ENCODE measurements at regions not wholly inside any gene's neighbourhood (a gene's known extent, or its start where the extent isn't known, plus 50 kb on each side); places are given as distances from the start of the nearest gene placed in this dataset.

DNA sequence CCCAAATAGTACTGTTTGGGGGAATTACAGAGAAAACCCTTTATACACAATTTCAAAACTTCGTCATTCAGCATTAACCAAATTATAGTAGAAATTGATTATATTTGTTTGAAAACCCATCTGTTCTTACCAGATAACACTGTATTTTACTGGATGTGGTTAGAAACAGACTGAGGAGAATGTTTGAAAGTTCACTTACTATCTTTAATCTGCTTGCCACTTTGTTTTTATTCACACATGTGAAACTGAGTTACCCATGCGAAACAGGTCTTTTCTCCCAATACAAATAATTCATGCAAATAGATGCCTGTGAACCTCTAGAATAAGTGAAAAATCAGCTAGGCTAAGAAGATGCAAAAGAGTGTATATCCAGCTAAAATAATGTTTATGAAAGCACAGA, 177.5 kb downstream of the NAA11 start:
- WGBS (ENCODE audit: missing lambda C conversion rate), result 19% methylated on average over 2 of the region's 2 CpGs
- Histone ChIP-seq H3K4me1 (no peaks in the 10 kb centered on the region), H3K4me2 (no peak overlapping the region), H3K27ac (no peak overlapping the region), H3K4me3 (no peak overlapping the region), H3K9me3 (no peaks in the 10 kb centered on the region)
- no peak for DNase-seq (ENCODE audit: low read depth in 1 of 2, low spot score in 1 of 2)
- ChIA-PET POLR2A (no interaction called here), CTCF (no interaction called here)
- no peak for FAIRE-seq
- TF ChIP-seq ESRRA (IDR thresholded peaks at IDR 0.05; ENCODE audit: borderline replicate concordance, low read length) (no peak), REST (IDR thresholded peaks at IDR 0.05) (no peak), ZNF302 (CRISPR knock-in tag; IDR thresholded peaks at IDR 0.05) (no peak), MAFK (IDR thresholded peaks at IDR 0.05; ENCODE audit: partially characterized antibody) (no peak), EHF (CRISPR knock-in tag; IDR thresholded peaks at IDR 0.05) (no peak), FOSB (CRISPR knock-in tag; IDR thresholded peaks at IDR 0.05) (no peak), CBX8 (IDR thresholded peaks at IDR 0.05) (no peak), RARB (CRISPR knock-in tag; IDR thresholded peaks at IDR 0.05) (no peak), ZC3H11A (IDR thresholded peaks at IDR 0.05) (no peak), MAX (IDR thresholded peaks at IDR 0.05) (no peak), CBX2 (IDR thresholded peaks at IDR 0.05; ENCODE audit: borderline replicate concordance, low read depth) (no peak)
- no peak for ATAC-seq

DNA sequence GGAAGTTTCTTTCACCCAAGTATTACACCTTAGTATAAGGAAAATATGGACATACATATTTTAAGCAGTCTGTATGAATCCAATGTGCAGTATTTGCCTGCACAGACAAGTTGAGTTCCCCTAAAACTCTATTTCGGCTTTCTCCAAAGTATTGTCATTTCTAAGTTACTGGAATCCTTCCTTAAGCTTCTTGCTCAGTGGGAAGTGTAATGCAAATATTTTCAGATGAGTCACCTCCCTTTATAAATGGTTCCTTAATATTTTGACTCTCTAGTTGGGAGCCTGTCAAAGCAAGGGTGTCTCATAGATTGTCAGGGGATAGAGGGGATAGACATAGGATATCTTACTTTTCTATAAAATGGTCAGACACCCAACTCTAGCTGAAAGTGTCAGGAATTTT, 178.6 kb downstream of the NAA11 start:
- DNase-seq (ENCODE audit: low read depth in 1 of 2, low spot score in 1 of 2) (no peak), ATAC-seq (no peak), FAIRE-seq (no peak)
- no peaks in the 10 kb centered on the region for H3K4me1 ChIP-seq
- no peak overlapping the region for H3K4me2 ChIP-seq
- H3K4me3 ChIP-seq, result no peak overlapping the region
- ChIA-PET POLR2A (no interaction called here), CTCF (interaction anchor here (0.6 kb wide), 1 partner anchor 924 kb away, joined by 3 read pairs; no protein-coding TSS in a partner anchor)
- H3K9me3 ChIP-seq, result no peaks in the 10 kb centered on the region
- H3K27ac ChIP-seq, result no peak overlapping the region
- no peak for TF ChIP-seq ELK1 (IDR thresholded peaks at IDR 0.05; ENCODE audit: low read depth, low read length)
- TF ChIP-seq, protein P1, sequence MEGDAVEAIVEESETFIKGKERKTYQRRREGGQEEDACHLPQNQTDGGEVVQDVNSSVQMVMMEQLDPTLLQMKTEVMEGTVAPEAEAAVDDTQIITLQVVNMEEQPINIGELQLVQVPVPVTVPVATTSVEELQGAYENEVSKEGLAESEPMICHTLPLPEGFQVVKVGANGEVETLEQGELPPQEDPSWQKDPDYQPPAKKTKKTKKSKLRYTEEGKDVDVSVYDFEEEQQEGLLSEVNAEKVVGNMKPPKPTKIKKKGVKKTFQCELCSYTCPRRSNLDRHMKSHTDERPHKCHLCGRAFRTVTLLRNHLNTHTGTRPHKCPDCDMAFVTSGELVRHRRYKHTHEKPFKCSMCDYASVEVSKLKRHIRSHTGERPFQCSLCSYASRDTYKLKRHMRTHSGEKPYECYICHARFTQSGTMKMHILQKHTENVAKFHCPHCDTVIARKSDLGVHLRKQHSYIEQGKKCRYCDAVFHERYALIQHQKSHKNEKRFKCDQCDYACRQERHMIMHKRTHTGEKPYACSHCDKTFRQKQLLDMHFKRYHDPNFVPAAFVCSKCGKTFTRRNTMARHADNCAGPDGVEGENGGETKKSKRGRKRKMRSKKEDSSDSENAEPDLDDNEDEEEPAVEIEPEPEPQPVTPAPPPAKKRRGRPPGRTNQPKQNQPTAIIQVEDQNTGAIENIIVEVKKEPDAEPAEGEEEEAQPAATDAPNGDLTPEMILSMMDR (IDR thresholded peaks at IDR 0.05), result no peak
- TF ChIP-seq MAX (IDR thresholded peaks at IDR 0.05), result no peak
- no peak for TF ChIP-seq TFCP2L1 (CRISPR knock-in tag; IDR thresholded peaks at IDR 0.05)
- no peak for TF ChIP-seq KDM1A (IDR thresholded peaks at IDR 0.05; ENCODE audit: low read depth)
- TF ChIP-seq HOXB13 (CRISPR knock-in tag; IDR thresholded peaks at IDR 0.05; ENCODE audit: low read depth), result no peak
- no peak for TF ChIP-seq ZSCAN20 (CRISPR knock-in tag; IDR thresholded peaks at IDR 0.05)
- TF ChIP-seq PHF8 (IDR thresholded peaks at IDR 0.05; ENCODE audit: borderline replicate concordance, low read depth), result no peak
- no peak for TF ChIP-seq FOXS1 (CRISPR knock-in tag; IDR thresholded peaks at IDR 0.05)
- no peak for TF ChIP-seq KDM5A (IDR thresholded peaks at IDR 0.05)
- no peak for TF ChIP-seq CHD2 (IDR thresholded peaks at IDR 0.05; ENCODE audit: low read length, partially characterized antibody)
- no peak for TF ChIP-seq HOXA7 (CRISPR knock-in tag; IDR thresholded peaks at IDR 0.05)
- no peak for TF ChIP-seq POLR2A (IDR thresholded peaks at IDR 0.05; ENCODE audit: low read length)
- TF ChIP-seq E2F6 (IDR thresholded peaks at IDR 0.05; ENCODE audit: borderline replicate concordance, low read depth), result no peak
- TF ChIP-seq NPAS2 (CRISPR knock-in tag; IDR thresholded peaks at IDR 0.05; ENCODE audit: borderline replicate concordance), result no peak
- no peak for TF ChIP-seq BHLHE40 (IDR thresholded peaks at IDR 0.05; ENCODE audit: low read depth, low read length)
- TF ChIP-seq ZC3H11A (IDR thresholded peaks at IDR 0.05), result no peak
- WGBS (ENCODE audit: missing lambda C conversion rate), result 4% methylated on average over 1 of the region's 1 CpG

All from A549 (cell line).